Endodermal cell (in vitro differentiated cells): ENCODE measurements at regions not wholly inside any gene's neighbourhood (a gene's known extent, or its start where the extent isn't known, plus 50 kb on each side); places are given as distances from the start of the nearest gene placed in this dataset.

Experiments used
- DNase-seq: peaks from one replicate; pipeline ENCODE4 v3.0.0-alpha.2; 2017
- H3K27ac ChIP-seq: 2 replicates; pipeline ENCODE4 v1.5.1; 2013; ENCODE audit warnings: mild to moderate bottlenecking, low read depth, low read length, moderate library complexity
- H3K27me3 ChIP-seq: 2 replicates; pipeline ENCODE4 v1.6.1; 2013; ENCODE audit warnings: mild to moderate bottlenecking, low read length, moderate library complexity; ENCODE audit not compliant: insufficient read depth, control insufficient read depth, poor library complexity, severe bottlenecking
- H3K36me3 ChIP-seq: 2 replicates; pipeline ENCODE4 v1.7.0; 2013; ENCODE audit warnings: mild to moderate bottlenecking, low read length, moderate library complexity; ENCODE audit not compliant: control insufficient read depth, insufficient read depth
- H3K4me1 ChIP-seq: one replicate; pipeline ENCODE4 v1.7.0; 2013; ENCODE audit warnings: low read length; ENCODE audit not compliant: control insufficient read depth, insufficient read depth
- H3K4me3 ChIP-seq: 2 replicates; pipeline ENCODE4 v1.5.1; 2013; ENCODE audit warnings: mild to moderate bottlenecking, low read length, moderate library complexity
- H3K9ac ChIP-seq: 2 replicates; pipeline ENCODE4 v1.6.1; 2013; ENCODE audit warnings: mild to moderate bottlenecking, low read length, moderate library complexity; ENCODE audit not compliant: poor library complexity, severe bottlenecking; ENCODE audit errors: extremely low read depth
- H3K9me3 ChIP-seq: 2 replicates; pipeline ENCODE4 v1.6.1; 2013; ENCODE audit warnings: mild to moderate bottlenecking, low read length, moderate library complexity; ENCODE audit not compliant: control insufficient read depth
- H3K27ac Mint-ChIP-seq: 2 replicates; pipeline ENCODE4 v1.8.0; 2020; ENCODE audit warnings: mixed read lengths
- H3K27me3 Mint-ChIP-seq: 2 replicates; pipeline ENCODE4 v1.8.0; 2021; ENCODE audit warnings: mild to moderate bottlenecking, mixed read lengths; ENCODE audit not compliant: insufficient read depth
- H3K36me3 Mint-ChIP-seq: 2 replicates; pipeline ENCODE4 v1.8.0; 2020; ENCODE audit warnings: low read depth, mixed read lengths
- H3K4me1 Mint-ChIP-seq: 2 replicates; pipeline ENCODE4 v1.8.0; 2020; ENCODE audit warnings: mixed read lengths
- H3K4me3 Mint-ChIP-seq: 2 replicates; pipeline ENCODE4 v1.8.0; 2020; ENCODE audit warnings: mild to moderate bottlenecking, moderate library complexity, mixed read lengths
- H3K9me3 Mint-ChIP-seq: 2 replicates; pipeline ENCODE4 v1.8.0; 2020; ENCODE audit warnings: mild to moderate bottlenecking, mixed read lengths
- WGBS, 2 experiments: methylation state at CpG; one replicate each; pipeline versions ENCODE4 v1.1.5 to v1.1.7; 2013; ENCODE audit warnings: missing lambda C conversion rate in 2 of 2, mixed read lengths in 1 of 2; ENCODE audit not compliant: insufficient coverage in 1 of 2, insufficient read length in 1 of 2; 5-methylcytosine and 5-hydroxymethylcytosine counted together
- TF ChIP-seq, protein P1 (sequence below): fragments of 200-600 bp; sonication (generic); conservative IDR thresholded peaks from 2 replicates; pipeline ENCODE4 v1.5.0; 2021; ENCODE audit warnings: antibody characterized with exemption, mild to moderate bottlenecking

DNA sequence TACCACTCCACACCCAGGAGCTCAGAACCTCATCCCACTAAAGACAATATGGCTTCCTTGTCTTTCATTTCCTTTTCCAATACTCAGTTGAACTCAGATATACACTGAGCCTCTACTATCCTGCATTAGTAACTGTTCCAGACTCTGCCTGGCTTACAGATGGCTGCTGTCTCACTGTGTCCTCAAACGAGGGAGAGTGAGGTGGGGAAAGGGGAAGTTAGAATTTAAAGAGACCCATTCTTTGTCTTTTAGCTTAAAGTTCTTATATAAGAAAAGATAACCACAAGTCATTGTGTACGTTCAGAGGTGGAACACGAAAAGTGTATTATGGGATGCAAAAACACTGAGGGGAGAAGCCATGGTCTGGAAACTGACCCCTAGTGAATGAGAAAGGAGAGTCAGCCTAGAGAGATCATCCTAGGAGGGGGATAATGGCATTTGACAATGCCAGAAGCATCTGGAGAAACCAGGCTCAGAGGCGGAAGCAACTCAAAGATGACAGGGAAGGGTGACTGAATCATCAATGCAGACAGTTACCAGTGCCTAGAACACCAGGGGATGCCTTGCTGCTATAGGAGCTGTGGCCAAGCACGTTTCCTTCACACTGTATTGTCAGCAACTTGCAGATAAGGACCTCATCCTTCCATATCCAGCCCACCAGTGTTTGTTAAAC lies 170.7 kb downstream of the CYRIA start:
- Mint-ChIP-seq H3K4me3 (no peak overlapping the region), H3K27me3 (no peaks in the 10 kb centered on the region), H3K4me1 (no peaks in the 10 kb centered on the region), H3K9me3 (no peaks in the 10 kb centered on the region), H3K27ac (no peak overlapping the region), H3K36me3 (no peaks in the 10 kb centered on the region)
- TF ChIP-seq, protein P1, sequence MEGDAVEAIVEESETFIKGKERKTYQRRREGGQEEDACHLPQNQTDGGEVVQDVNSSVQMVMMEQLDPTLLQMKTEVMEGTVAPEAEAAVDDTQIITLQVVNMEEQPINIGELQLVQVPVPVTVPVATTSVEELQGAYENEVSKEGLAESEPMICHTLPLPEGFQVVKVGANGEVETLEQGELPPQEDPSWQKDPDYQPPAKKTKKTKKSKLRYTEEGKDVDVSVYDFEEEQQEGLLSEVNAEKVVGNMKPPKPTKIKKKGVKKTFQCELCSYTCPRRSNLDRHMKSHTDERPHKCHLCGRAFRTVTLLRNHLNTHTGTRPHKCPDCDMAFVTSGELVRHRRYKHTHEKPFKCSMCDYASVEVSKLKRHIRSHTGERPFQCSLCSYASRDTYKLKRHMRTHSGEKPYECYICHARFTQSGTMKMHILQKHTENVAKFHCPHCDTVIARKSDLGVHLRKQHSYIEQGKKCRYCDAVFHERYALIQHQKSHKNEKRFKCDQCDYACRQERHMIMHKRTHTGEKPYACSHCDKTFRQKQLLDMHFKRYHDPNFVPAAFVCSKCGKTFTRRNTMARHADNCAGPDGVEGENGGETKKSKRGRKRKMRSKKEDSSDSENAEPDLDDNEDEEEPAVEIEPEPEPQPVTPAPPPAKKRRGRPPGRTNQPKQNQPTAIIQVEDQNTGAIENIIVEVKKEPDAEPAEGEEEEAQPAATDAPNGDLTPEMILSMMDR = no peak
- H3K4me3 ChIP-seq = no peak overlapping the region
- 83 to 84% methylated on average over 4 to 5 of the region's 5 CpGs for whole genome bisulfite sequencing, 2 experiments
- H3K36me3 ChIP-seq = no peaks in the 10 kb centered on the region
- no peaks in the 10 kb centered on the region for H3K4me1 ChIP-seq
- no peaks in the 10 kb centered on the region for H3K9me3 ChIP-seq
- H3K9ac ChIP-seq = no peak overlapping the region
- no peaks in the 10 kb centered on the region for H3K27me3 ChIP-seq
- no peak for DNase-seq
- H3K27ac ChIP-seq = no peak overlapping the region

DNA sequence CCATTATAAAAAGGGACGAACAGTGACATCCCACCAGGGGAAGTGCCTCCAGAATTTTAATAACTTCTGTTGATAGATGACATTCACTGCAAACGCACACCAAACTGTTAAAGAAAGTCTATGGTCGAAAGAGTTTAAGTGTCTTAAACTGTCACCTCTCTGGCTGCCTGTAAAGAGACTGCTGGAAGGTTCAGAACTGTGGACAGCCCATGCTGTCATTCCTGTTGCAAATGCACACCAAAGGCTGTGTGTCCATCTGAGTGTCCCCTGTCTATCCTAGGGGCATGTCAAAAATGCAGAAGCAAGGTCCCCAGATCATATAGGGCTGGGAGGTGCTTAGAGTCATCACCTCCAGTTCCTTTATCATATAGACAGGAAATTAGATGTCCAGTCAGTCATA lies 171.8 kb downstream of the CYRIA start:
- DNase-seq = no peak
- H3K4me1 ChIP-seq = no peaks in the 10 kb centered on the region
- no peaks in the 10 kb centered on the region for H3K27me3 ChIP-seq
- Mint-ChIP-seq H3K4me1 (no peaks in the 10 kb centered on the region), H3K27ac (no peak overlapping the region), H3K4me3 (no peak overlapping the region), H3K9me3 (no peaks in the 10 kb centered on the region), H3K36me3 (no peaks in the 10 kb centered on the region), H3K27me3 (no peaks in the 10 kb centered on the region)
- WGBS, 2 experiments = 93 to 100% methylated on average over 3 of the region's 3 CpGs
- no peak overlapping the region for H3K9ac ChIP-seq
- TF ChIP-seq, protein P1 = no peak
- no peaks in the 10 kb centered on the region for H3K9me3 ChIP-seq
- no peak overlapping the region for H3K4me3 ChIP-seq
- no peaks in the 10 kb centered on the region for H3K36me3 ChIP-seq
- no peak overlapping the region for H3K27ac ChIP-seq

DNA sequence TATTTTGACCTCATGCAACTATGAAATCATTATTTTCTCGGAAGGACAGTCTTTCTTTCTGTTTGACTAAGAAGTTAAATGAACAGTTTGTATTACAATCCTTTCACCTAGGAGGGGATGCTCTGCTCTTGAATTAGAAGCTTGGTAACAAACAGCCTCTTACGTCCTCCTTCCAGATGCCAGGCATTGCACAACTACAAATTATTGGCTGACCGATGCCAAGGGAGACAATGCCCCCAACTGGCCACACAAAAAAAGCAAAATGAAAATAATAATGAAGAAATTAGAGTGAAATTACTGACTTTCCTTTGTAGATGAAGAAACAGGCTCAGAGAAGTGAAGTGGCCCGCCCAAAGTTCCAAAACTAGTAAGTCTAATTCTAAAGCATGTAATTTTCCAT lies 177.9 kb downstream of the CYRIA start:
- no peak overlapping the region for H3K27ac ChIP-seq
- H3K27me3 ChIP-seq = no peaks in the 10 kb centered on the region
- H3K9me3 ChIP-seq = no peaks in the 10 kb centered on the region
- Mint-ChIP-seq H3K9me3 (no peaks in the 10 kb centered on the region), H3K4me3 (no peak overlapping the region), H3K27ac (no peak overlapping the region), H3K4me1 (no peaks in the 10 kb centered on the region), H3K27me3 (no peaks in the 10 kb centered on the region), H3K36me3 (no peaks in the 10 kb centered on the region)
- H3K4me3 ChIP-seq = no peak overlapping the region
- H3K4me1 ChIP-seq = no peaks in the 10 kb centered on the region
- peak; percentile 52 for DNase-seq
- TF ChIP-seq, protein P1 = peak; percentile 72
- WGBS, 2 experiments = 71 to 80% methylated on average over 1 to 4 of the region's 4 CpGs
- no peak overlapping the region for H3K9ac ChIP-seq
- no peaks in the 10 kb centered on the region for H3K36me3 ChIP-seq
